ENCODE measurements at regions not wholly inside any gene's neighbourhood (a gene's known extent, or its start where the extent isn't known, plus 50 kb on each side); places are given as distances from the start of the nearest gene placed in this dataset.

GRCh38 chr6:119858901-119859300, 509.3 kb upstream of the MAN1A1 start:
- H3K27me3 ChIP-seq (replicated peaks in 1 of 4; ENCODE audit: control insufficient read depth in 3 of 4, extremely low read depth in 1 of 4, insufficient read depth in 3 of 4, low read length in 3 of 4), result no peaks in the 10 kb centered on the region
- no peak overlapping the region for H2BK5ac ChIP-seq (ENCODE audit: low read depth, low read length)
- no peaks in the 10 kb centered on the region for H3K79me2 ChIP-seq (ENCODE audit: control insufficient read depth in 1 of 2, insufficient read depth in 2 of 2, low read length in 2 of 2)
- H3K18ac ChIP-seq (ENCODE audit: extremely low read depth, low read length), result no peak overlapping the region
- no peak overlapping the region for H2BK12ac ChIP-seq (ENCODE audit: low read depth, low read length)
- no peak overlapping the region for H3K4me3 ChIP-seq (ENCODE audit: extremely low read depth in 1 of 4, insufficient read depth in 2 of 4, low read depth in 3 of 4, low read length in 4 of 4)
- H3K79me1 ChIP-seq (ENCODE audit: low read depth, low read length), result no peaks in the 10 kb centered on the region
- H2AFZ ChIP-seq (ENCODE audit: low read length), result no peak overlapping the region
- FAIRE-seq, result no peak
- H3K9ac ChIP-seq (replicated peaks in 1 of 4; ENCODE audit: extremely low read depth in 1 of 4, low read depth in 3 of 4, low read length in 3 of 4), result no peak overlapping the region
- no peak overlapping the region for H4K91ac ChIP-seq (replicated peaks; ENCODE audit: insufficient read length, low read length)
- CTCF ChIA-PET (ENCODE audit: partially characterized antibody), result interaction anchor here (2.0 kb wide), 1 partner anchor 60 kb away, joined by 4 read pairs; no protein-coding TSS in a partner anchor
- H4K20me1 ChIP-seq (replicated peaks in 1 of 2; ENCODE audit: control insufficient read depth in 1 of 2, insufficient read depth in 2 of 2, low read length in 2 of 2), result no peaks in the 10 kb centered on the region
- H3K4ac ChIP-seq (replicated peaks; ENCODE audit: insufficient read length, low read depth, low read length), result no peak overlapping the region
- no peaks in the 10 kb centered on the region for H3K36me3 ChIP-seq (ENCODE audit: control insufficient read depth in 2 of 4, insufficient read depth in 4 of 4, low read length in 3 of 4)
- H4K8ac ChIP-seq (ENCODE audit: extremely low read depth, insufficient read depth, low read length), result no peak overlapping the region
- H3K23ac ChIP-seq (ENCODE audit: insufficient read length), result no peak overlapping the region
- no peak overlapping the region for H2AK5ac ChIP-seq (ENCODE audit: low read depth, low read length)
- peaks cover 0 to 4% (median 2%) of the 10 kb centered on the region in 4 experiments; a peak in 2 of 7 replicates for H3K4me1 ChIP-seq (replicated peaks in 1 of 4; ENCODE audit: control insufficient read depth in 3 of 4, insufficient read depth in 4 of 4, low read length in 3 of 4)
- no peak for DNase-seq (ENCODE audit: low read depth in 1 of 2, low spot score in 2 of 2)
- H2BK20ac ChIP-seq (ENCODE audit: low read length), result no peak overlapping the region
- POLR2A ChIA-PET (ENCODE audit: partially characterized antibody), result no interaction called here
- WGBS, 2 experiments (ENCODE audit: extremely low coverage in 1 of 2, insufficient coverage in 1 of 2, insufficient read length in 1 of 2, insufficient replicate concordance in 2 of 2, low coverage in 1 of 2, low lambda C conversion rate in 2 of 2, missing lambda C conversion rate in 1 of 2), result 94% methylated on average over 1 of the region's 1 CpG; no CpG with 5 or more reads in 1 of the 2 experiments
- no peak for TF ChIP-seq FOSL1 (IDR thresholded peaks at IDR 0.05; ENCODE audit: insufficient read depth, low read depth, low read length)
- TF ChIP-seq POLR2A (IDR thresholded peaks at IDR 0.05; ENCODE audit: control extremely low read depth in 1 of 2, low read depth in 2 of 2, low read length in 2 of 2), result no peak
- TF ChIP-seq RAD21 (IDR thresholded peaks at IDR 0.05 in 1 of 2, conservative IDR thresholded peaks at IDR 0.05 in 1 of 2; ENCODE audit: low read depth in 2 of 2, low read length in 2 of 2), result no peak
- TF ChIP-seq EP300 (IDR thresholded peaks at IDR 0.05; ENCODE audit: borderline replicate concordance in 1 of 2, low read depth in 2 of 2, low read length in 2 of 2), result no peak
- no peak for TF ChIP-seq CHD1 (IDR thresholded peaks at IDR 0.05; ENCODE audit: low read depth, low read length)
- TF ChIP-seq ASH2L (IDR thresholded peaks at IDR 0.05; ENCODE audit: low read length), result no peak
- H2BK120ac ChIP-seq (replicated peaks; ENCODE audit: low read depth, low read length), result no peak overlapping the region
- H3K14ac ChIP-seq (ENCODE audit: insufficient read length), result no peak overlapping the region
- no peaks in the 10 kb centered on the region for H3K9me3 ChIP-seq (ENCODE audit: insufficient read depth in 2 of 2, low read depth in 1 of 2, low read length in 1 of 2)
- H3K27ac ChIP-seq (ENCODE audit: low read depth, low read length), result no peak overlapping the region
- no peaks in the 10 kb centered on the region; the same call in 1 of the 2 replicates for H3K23me2 ChIP-seq (ENCODE audit: low read depth, low read length)
- H2BK15ac ChIP-seq (ENCODE audit: low read length), result no peak overlapping the region
- H4K5ac ChIP-seq (ENCODE audit: insufficient read length, low read depth, low read length), result no peak overlapping the region
- no peak overlapping the region for H3K4me2 ChIP-seq (ENCODE audit: insufficient read depth in 1 of 2, low read depth in 2 of 2, low read length in 2 of 2)
- H3K56ac ChIP-seq (replicated peaks; ENCODE audit: insufficient read length, low read depth, low read length), result no peak overlapping the region
